GM18519 (cell line): ENCODE measurements at regions not wholly inside any gene's neighbourhood (a gene's known extent, or its start where the extent isn't known, plus 50 kb on each side); places are given as distances from the start of the nearest gene placed in this dataset.

Experiments used
- ATAC-seq: cut with Tn5 transposase; IDR thresholded peaks from one replicate; pipeline ENCODE4 v1.9.1; 2021; ENCODE audit warnings: mild to moderate bottlenecking, moderate library complexity; ENCODE audit not compliant: unreplicated experiment, low FRiP score

DNA sequence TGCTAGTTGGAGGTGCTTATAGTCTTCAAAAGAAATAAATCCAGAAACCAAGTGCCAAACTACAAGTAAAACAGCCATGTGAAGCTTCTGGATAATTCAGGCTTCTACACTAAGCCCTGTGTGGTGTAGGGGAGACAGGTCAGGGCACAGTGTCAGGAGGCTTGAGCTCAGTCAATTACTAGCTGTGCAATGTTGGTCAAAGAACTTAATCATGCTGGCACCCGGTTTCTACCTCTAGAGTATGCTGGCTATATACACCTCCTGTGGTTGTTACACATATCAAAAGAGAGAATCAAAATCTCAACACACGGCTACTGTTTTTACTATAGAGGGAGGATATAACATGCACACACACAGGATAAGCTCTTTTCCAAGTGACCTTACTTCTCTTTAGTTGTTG is 469.7 kb upstream of the ZNF462 start:
- no peak for ATAC-seq

GRCh38 chr9:106400170-106400569 is 462.8 kb upstream of the ZNF462 start:
- ATAC-seq, result no peak

DNA sequence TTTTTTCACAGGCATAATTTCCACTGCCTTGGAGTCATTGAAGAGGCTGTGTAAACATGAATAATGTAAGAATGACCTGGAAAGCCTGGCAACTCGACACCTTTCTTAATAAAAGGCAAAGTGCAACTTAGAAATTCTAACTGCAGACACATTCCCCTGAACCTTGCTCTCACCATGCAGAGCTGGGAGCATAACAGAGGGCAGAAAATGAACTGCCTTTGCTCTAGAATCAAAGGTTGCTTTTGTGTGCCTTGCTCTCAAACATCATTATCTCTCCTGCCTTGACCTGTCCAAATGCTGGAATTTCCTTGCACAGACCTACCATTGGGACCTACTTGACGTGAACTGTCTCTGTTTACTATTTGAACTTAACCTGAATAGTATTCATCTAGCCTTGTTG is 462.0 kb upstream of the ZNF462 start:
- no peak for ATAC-seq

- ATAC-seq, result no peak
These were observed 459.9 kb upstream of the ZNF462 start for GRCh38 chr9:106403081-106403480.

GRCh38 chr9:106404137-106404536 is 458.8 kb upstream of the ZNF462 start:
- ATAC-seq, result no peak

DNA sequence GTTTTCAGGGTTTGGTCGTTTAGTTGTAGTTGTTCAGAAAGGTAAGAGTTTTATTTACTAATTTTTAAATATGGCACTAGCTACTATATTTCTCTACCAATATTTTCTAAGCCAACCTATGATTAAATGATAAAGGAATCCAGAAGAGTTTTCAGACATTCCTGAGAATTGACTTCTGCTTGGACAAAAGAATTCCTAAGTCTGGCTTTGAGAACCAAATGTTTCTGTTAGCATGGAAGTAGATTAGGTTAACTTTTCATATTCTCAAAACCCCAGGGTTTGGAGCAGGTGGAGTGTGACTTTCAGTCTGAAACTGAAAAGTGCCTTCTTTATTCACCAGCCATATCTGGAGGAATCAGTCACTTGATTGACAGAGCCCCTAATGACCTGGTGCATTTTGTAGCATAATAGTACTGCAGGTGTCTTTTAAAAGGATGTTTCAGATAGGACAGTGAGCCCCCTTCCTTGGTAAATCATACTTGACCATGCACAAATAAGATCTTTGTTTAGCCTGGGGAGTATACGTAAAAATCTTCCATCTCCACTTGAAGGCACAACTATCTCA is 457.0 kb upstream of the ZNF462 start:
- ATAC-seq, result no peak

DNA sequence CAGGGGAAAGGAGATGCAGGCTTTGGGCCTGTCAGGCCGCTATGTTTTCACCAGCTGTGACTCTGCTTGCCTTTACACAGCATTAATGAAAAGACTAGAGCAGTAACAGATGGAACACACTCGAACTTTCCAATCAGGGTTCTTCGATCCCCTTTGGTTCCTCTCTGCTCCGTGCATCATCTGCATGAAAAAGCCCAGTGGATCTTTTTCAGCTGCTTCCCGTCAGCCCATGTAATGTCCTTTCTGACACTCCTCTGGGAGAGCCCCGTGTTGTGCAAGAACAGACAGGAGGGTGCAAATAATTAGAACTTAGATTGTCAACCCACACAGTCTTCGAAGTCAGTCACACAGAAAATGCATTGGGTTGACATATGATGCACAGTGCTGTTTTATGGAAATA is 448.9 kb upstream of the ZNF462 start:
- ATAC-seq, result no peak

- ATAC-seq, result peak; percentile 26
These were observed 445.3 kb upstream of the ZNF462 start for GRCh38 chr9:106417685-106418084.

DNA sequence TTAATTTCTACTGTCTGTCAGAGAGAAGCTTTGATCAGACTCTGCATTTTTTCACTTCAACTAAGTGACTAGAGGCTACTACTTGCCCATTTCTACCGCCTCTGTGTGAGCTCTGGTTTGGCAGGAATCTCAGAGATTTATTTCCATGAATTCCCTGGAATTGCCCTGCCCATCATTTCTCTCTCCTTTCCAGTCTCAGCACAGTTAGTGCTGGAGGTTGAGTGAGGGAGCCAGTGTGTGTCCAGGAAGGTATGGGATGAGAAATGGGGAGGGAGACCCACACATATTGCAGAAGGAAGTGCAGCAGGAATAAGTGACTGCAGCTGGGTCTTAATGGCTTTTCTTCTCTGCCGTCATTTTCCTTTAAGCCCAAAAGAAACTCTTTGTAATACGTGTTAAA is 443.1 kb upstream of the ZNF462 start:
- ATAC-seq, result no peak

GRCh38 chr9:106420511-106420944 is 442.4 kb upstream of the ZNF462 start:
- peak; percentile 66 for ATAC-seq

DNA sequence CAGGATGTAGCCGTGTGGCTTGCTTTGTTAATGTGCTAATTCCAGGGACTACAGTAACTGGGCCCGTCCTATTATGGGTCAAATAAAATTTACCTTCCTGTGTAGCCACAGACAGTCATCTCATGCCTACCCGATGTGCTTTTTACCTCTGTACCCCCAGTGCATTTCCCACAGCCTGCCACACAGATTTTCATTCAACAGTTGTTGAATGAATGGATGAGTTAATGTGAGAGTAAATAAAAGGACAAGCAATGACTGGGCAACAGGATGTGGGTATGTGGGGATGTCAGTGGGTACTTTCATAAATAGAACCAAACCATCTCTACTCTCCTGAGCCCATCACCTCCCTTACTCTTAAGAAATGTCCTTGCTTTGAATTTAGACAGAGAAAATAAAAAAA is 441.2 kb upstream of the ZNF462 start:
- peak; percentile 47 for ATAC-seq

GRCh38 chr9:106423575-106423974 is 439.4 kb upstream of the ZNF462 start:
- ATAC-seq, result no peak

GRCh38 chr9:106432631-106433030 is 430.3 kb upstream of the ZNF462 start:
- ATAC-seq, result no peak

DNA sequence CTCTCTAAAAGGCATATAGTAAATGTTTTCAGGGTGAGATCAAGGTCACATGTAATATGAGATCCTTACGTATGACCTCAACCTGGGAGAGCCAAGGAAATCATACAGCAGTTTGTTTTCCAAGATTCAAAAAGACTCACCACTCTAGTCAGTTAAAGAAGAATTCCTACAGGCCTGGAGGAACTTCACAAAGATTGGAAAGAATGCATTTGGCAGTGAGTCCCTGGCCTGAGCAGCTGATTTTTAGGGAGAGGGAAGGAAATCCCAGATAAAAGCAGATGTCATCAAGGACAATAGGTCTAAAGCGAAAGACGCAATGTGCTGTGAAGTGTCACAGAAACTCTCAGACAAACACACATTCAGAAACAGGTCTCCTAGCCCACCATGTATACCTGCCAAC is 424.0 kb upstream of the ZNF462 start:
- ATAC-seq, result no peak

- no peak for ATAC-seq
These were observed 421.7 kb upstream of the ZNF462 start for GRCh38 chr9:106441283-106441682.

DNA sequence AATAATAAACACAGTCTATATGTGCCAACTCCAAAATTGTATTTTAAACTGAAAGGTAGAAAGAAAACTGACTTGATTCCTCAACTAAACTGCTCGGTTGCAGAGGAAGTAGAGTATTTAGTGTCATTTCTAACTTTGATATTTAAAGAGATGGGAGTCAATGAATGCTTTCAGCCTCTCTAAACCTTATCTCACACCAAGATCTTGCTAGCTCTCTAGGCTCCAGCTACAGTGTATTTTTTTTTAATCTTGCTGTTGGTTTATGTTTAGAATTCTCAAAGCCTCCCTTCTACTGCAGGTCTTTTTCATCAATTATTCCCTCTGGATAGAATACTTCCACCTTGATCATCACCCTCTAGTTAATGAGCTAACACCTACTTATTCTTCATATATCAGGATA is 419.4 kb upstream of the ZNF462 start:
- ATAC-seq, result no peak

DNA sequence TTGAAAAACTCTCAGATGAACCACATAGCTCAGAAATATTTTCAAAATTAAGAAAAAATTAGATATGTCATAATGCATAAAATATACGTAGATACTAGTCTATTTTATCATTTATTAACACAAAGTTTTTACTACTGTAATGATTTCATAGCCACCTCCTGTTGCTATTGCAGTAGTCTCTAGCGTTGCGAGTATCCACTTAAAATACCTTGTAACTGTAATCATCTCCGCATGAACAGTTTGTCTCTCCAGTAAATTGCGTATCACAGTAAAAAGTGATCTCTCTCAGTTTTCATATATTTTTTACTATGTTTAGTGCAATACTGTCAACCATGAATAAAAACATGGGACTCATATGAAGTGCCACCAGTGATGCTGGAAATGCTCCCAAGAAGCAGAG is 417.9 kb upstream of the ZNF462 start:
- ATAC-seq, result no peak

GRCh38 chr9:106449336-106449927 is 413.5 kb upstream of the ZNF462 start:
- no peak for ATAC-seq

GRCh38 chr9:106450549-106450948 is 412.4 kb upstream of the ZNF462 start:
- ATAC-seq, result no peak

GRCh38 chr9:106451223-106451622 is 411.7 kb upstream of the ZNF462 start:
- ATAC-seq, result no peak

- no peak for ATAC-seq
These were observed 406.4 kb upstream of the ZNF462 start for GRCh38 chr9:106456581-106456980.

DNA sequence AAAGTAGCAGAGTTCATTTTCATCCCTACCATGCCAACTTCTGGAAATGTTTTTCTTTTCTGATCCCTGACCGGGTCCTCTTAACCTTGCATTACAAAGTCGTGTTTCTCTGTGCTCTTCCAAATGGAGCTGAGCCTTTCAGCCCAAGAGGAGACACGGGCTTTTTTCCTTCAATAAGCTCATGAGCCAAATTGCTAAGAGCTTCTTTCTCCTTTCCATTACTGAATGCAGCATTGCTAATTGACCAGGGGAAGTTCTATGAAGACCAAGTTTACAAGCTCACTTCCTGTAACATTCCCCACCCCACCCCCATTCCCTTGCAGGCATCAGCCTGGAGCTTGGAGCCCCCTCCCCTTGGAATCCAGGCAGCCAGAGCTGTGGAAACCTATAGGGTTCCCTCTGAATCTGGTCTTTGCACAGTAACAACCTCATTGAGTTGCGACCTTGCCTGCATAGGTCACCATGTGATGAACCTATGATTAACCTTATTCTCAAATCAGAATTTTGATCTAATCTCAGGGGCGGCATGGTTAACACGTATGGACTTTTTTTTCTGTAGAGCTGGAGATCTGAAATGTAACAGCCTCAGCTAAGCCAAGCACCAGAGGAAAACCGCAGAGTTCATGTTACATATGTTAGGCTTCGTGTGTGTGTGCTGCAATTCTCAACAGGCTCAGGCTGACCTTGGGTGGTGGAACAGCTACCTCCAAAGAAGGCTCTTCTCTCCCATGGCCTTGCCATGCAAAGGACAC is 395.7 kb upstream of the ZNF462 start:
- no peak for ATAC-seq
